Panc1 (cell line): ENCODE measurements at regions not wholly inside any gene's neighbourhood (a gene's known extent, or its start where the extent isn't known, plus 50 kb on each side); places are given as distances from the start of the nearest gene placed in this dataset.

Experiments used
- ATAC-seq: fragments of 200-7000 bp; cut with Tn5 transposase; 2 replicates; pipeline ENCODE4 v1.9.1; 2020; ENCODE audit warnings: mild to moderate bottlenecking, moderate library complexity
- BruUV-seq: library from RNA; stranded (reverse); fragments of 400-500 nt; replicated peaks from 2 replicates; lab custom pipeline; 2021; lab: Mats Ljungman, UMichigan
- CTCF ChIA-PET: fragments of 300-600 bp; sonication (Branson Sonifier 250); formaldehyde crosslinking; loops from one replicate; lab custom pipeline; 2022; ENCODE audit warnings: antibody characterized with exemption; lab: Charles Lee
- POLR2A ChIA-PET: fragments of 300-600 bp; sonication (Branson Sonifier 250); formaldehyde crosslinking; loops from one replicate; lab custom pipeline; 2022; ENCODE audit warnings: antibody characterized with exemption; lab: Charles Lee
- DNase-seq: peaks from one replicate; pipeline ENCODE4 v3.0.0-alpha.2; 2010; ENCODE audit warnings: low read depth, low spot score
- H3K27ac ChIP-seq: 2 replicates; pipeline ENCODE4 v1.5.1; 2011; ENCODE audit warnings: mild to moderate bottlenecking, low read length, inconsistent platforms
- H3K27me3 ChIP-seq: fragments of 200-500 bp; sonication (Bioruptor generic); 2 replicates; pipeline ENCODE4 v1.6.0; 2014; ENCODE audit warnings: low read length, inconsistent platforms; ENCODE audit not compliant: control insufficient read depth, insufficient read depth
- H3K36me3 ChIP-seq: fragments of 200-500 bp; sonication (Bioruptor generic); 2 replicates; pipeline ENCODE4 v1.5.1; 2014; ENCODE audit warnings: inconsistent platforms, mild to moderate bottlenecking, low read length, moderate library complexity; ENCODE audit not compliant: control insufficient read depth, insufficient read depth
- H3K4me1 ChIP-seq: 2 replicates; pipeline ENCODE4 v1.5.1; 2011; ENCODE audit warnings: inconsistent platforms, mild to moderate bottlenecking, low read length, moderate library complexity; ENCODE audit not compliant: control insufficient read depth, insufficient read depth
- H3K4me3 ChIP-seq, 2 experiments: 2 replicates each; pipeline ENCODE4 v1.5.1; 2011 to 2012; ENCODE audit warnings: low read depth in 2 of 2, low read length in 2 of 2, mild to moderate bottlenecking in 2 of 2, inconsistent platforms in 1 of 2, moderate library complexity in 1 of 2
- H3K9me3 ChIP-seq: fragments of 200-500 bp; sonication (Bioruptor generic); 2 replicates; pipeline ENCODE4 v1.5.1; 2014; ENCODE audit warnings: low read depth, mild to moderate bottlenecking, inconsistent platforms, low read length, moderate library complexity; ENCODE audit not compliant: control insufficient read depth, insufficient read depth
- CTCF ChIP-seq: fragments of 450-650 bp; IDR thresholded peaks from 2 replicates; pipeline ENCODE4 v1.5.1; 2017; ENCODE audit warnings: mild to moderate bottlenecking
- POLR2AphosphoS5 ChIP-seq: IDR thresholded peaks from 2 replicates; pipeline ENCODE4 v1.6.1; 2012; ENCODE audit warnings: mild to moderate bottlenecking, low read depth, low read length, moderate library complexity
- REST ChIP-seq, 2 experiments: IDR thresholded peaks; 2 replicates each; pipeline ENCODE4 v1.6.1; 2011 to 2012; ENCODE audit warnings: low read depth in 2 of 2, control low read depth in 1 of 2, low read length in 1 of 2, mild to moderate bottlenecking in 1 of 2, moderate library complexity in 1 of 2; ENCODE audit not compliant: insufficient read depth in 1 of 2
- SIN3A ChIP-seq: IDR thresholded peaks from 2 replicates; pipeline ENCODE4 v1.6.1; 2012; ENCODE audit warnings: low read depth, mild to moderate bottlenecking, low read length, moderate library complexity, borderline replicate concordance; ENCODE audit not compliant: insufficient read depth
- TCF7L2 ChIP-seq: IDR thresholded peaks from 2 replicates; pipeline ENCODE4 v1.6.1; 2011; ENCODE audit warnings: mild to moderate bottlenecking, low read depth, low read length, inconsistent platforms
- in situ Hi-C: cut with HindIII; loops from 2 replicates; pipeline ENCODE4 v1.10.0; 2016; ENCODE audit warnings: low sequenced_read_pairs, low pct_unique_long_range_greater_than_20kb
- intact Hi-C: fragments of 100-400 bp; cut with micrococcal nuclease; formaldehyde crosslinking; loops from one replicate; pipeline ENCODE4 v1.10.0; 2022; ENCODE audit not compliant: unreplicated experiment

- Histone ChIP-seq H3K9me3 (no peaks in the 10 kb centered on the region), H3K4me1 (no peaks in the 10 kb centered on the region; the same call in 1 of the 2 replicates), H3K27ac (no peak overlapping the region), H3K27me3 (no peaks in the 10 kb centered on the region), H3K36me3 (no peaks in the 10 kb centered on the region), H3K4me3 (no peak overlapping the region)
- CTCF ChIA-PET: no interaction called here
- intact Hi-C loops (no loop called here), in situ Hi-C loops (no loop called here)
- DNase-seq (no peak), ATAC-seq (no peak)
- BruUV-seq: no TSS peak
- POLR2A ChIA-PET: no interaction called here
- TF ChIP-seq POLR2AphosphoS5 (no peak), CTCF (no peak), REST (IDR thresholded peaks at IDR 0.05; ENCODE audit: insufficient read depth in 1 of 2, low read depth in 2 of 2, low read length in 1 of 2) (no peak), TCF7L2 (no peak), SIN3A (no peak)
Measured at GRCh38 chr3:159779883-159780282, 208.8 kb upstream of the IL12A start.

GRCh38 chr3:159781867-159782266, 206.8 kb upstream of the IL12A start:
- ChIA-PET CTCF (interaction anchor here (1.2 kb wide), 1 partner anchor 11 kb away, joined by 4 read pairs; no protein-coding TSS in a partner anchor), POLR2A (no interaction called here)
- intact Hi-C loops: no loop called here
- Histone ChIP-seq H3K9me3 (no peaks in the 10 kb centered on the region), H3K27me3 (no peaks in the 10 kb centered on the region), H3K4me3 (no peak overlapping the region), H3K4me1 (peaks cover 17% of the 10 kb centered on the region), H3K36me3 (no peaks in the 10 kb centered on the region), H3K27ac (no peak overlapping the region)
- ATAC-seq: no peak
- no peak for DNase-seq
- BruUV-seq: no TSS peak
- in situ Hi-C loops: no loop called here
- TF ChIP-seq POLR2AphosphoS5: no peak
- TF ChIP-seq CTCF: peak; percentile 33
